ENCODE measurements at regions not wholly inside any gene's neighbourhood (a gene's known extent, or its start where the extent isn't known, plus 50 kb on each side); places are given as distances from the start of the nearest gene placed in this dataset.

DNA sequence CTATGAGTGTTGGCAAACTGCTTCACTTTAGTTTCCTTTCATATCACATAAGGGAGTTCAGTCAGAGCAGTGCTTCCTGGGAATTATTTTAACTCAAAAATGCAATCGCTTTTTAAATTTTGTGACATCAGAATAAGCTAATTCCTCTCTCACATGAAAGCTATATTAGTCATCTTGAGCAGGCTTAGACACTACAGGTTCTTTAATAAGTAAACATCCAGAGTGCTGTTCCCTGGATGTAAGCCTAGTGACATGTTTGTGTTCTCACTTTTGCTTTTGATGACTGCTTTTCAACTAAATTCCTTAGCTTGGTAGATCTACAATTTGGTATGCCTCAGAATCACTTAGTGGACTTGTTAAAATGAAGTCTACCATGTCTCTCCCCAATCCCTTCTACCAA lies 252.7 kb upstream of the POU3F2 start:
- TF ChIP-seq, protein P1, sequence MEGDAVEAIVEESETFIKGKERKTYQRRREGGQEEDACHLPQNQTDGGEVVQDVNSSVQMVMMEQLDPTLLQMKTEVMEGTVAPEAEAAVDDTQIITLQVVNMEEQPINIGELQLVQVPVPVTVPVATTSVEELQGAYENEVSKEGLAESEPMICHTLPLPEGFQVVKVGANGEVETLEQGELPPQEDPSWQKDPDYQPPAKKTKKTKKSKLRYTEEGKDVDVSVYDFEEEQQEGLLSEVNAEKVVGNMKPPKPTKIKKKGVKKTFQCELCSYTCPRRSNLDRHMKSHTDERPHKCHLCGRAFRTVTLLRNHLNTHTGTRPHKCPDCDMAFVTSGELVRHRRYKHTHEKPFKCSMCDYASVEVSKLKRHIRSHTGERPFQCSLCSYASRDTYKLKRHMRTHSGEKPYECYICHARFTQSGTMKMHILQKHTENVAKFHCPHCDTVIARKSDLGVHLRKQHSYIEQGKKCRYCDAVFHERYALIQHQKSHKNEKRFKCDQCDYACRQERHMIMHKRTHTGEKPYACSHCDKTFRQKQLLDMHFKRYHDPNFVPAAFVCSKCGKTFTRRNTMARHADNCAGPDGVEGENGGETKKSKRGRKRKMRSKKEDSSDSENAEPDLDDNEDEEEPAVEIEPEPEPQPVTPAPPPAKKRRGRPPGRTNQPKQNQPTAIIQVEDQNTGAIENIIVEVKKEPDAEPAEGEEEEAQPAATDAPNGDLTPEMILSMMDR (IDR thresholded peaks at IDR 0.05) = no peak
- TF ChIP-seq EZH2 (IDR thresholded peaks at IDR 0.05) (no peak), EZH2phosphoT487 (IDR thresholded peaks at IDR 0.05) (no peak)

All from neural progenitor cell (in vitro differentiated cells).